Body of pancreas (tissue), 4 donors: ENCODE measurements at regions not wholly inside any gene's neighbourhood (a gene's known extent, or its start where the extent isn't known, plus 50 kb on each side); places are given as distances from the start of the nearest gene placed in this dataset.
"Not testable (repeated sequence)": the region's sequence is repeated elsewhere in the genome, so short reads cannot be mapped to it uniquely, and the experiment has no call there.

Experiments used
- ATAC-seq: fragments of 150-250 bp; one replicate; pipeline ENCODE4 v1.9.1; 2016
- DNase-seq, 4 donors: peaks; one replicate each; pipeline ENCODE4 v3.0.0-alpha.2; 2019
- H3K27ac ChIP-seq, 4 donors: fragments of 200-600 bp; sonication (generic); 1 replicate in 3 of 4; 2 replicates in 1 of 4; pipeline versions ENCODE4 v1.5.1 to v1.6.1; 2016 to 2019; ENCODE audit warnings: mild to moderate bottlenecking in 1 of 4, mixed read lengths in 1 of 4, moderate library complexity in 1 of 4
- H3K27me3 ChIP-seq, 2 donors: fragments of 200-600 bp; sonication (generic); one replicate each; pipeline ENCODE4 v1.6.0; 2016; ENCODE audit warnings: mild to moderate bottlenecking in 1 of 2
- H3K36me3 ChIP-seq, 2 donors: fragments of 200-600 bp; sonication (generic); replicated peaks in 1 of 2; 2 replicates each; pipeline ENCODE4 v1.5.1; 2016; ENCODE audit warnings: low read depth in 2 of 2; ENCODE audit not compliant: insufficient read depth in 1 of 2
- H3K4me1 ChIP-seq: fragments of 200-600 bp; sonication (generic); one replicate; pipeline ENCODE4 v1.6.0; 2016
- H3K4me3 ChIP-seq, 2 donors: fragments of 200-600 bp; sonication (generic); 1 replicate in 1 of 2; 2 replicates in 1 of 2; pipeline ENCODE4 v1.5.1; 2016 to 2019
- H3K9me3 ChIP-seq, 3 donors: fragments of 200-600 bp; sonication (generic); 1 replicate in 2 of 3; 2 replicates in 1 of 3; pipeline ENCODE4 v1.5.1; 2016
- POLR2A ChIP-seq, 3 donors: fragments of 450-650 bp; IDR thresholded peaks; one replicate each; pipeline ENCODE4 v1.6.1; 2016; ENCODE audit warnings: antibody characterized with exemption in 3 of 3, mild to moderate bottlenecking in 2 of 3
- WGBS, 2 donors: methylation state at CpG; one replicate each; pipeline ENCODE4 v1.1.5; 2017; 5-methylcytosine and 5-hydroxymethylcytosine counted together
- intact Hi-C: fragments of 100-400 bp; cut with DNase I; formaldehyde crosslinking; loops from one replicate; pipeline ENCODE4 v1.15.1; 2023
- TF ChIP-seq, protein P1 (sequence below), 7 experiments: fragments of 450-650 bp in 4 of 7; fragments of 200-600 bp in 3 of 7; sonication (generic) in 3 of 7; IDR thresholded peaks; one replicate each; pipeline ENCODE4 v1.5.1; 2016 to 2019; ENCODE audit warnings: antibody characterized with exemption in 7 of 7

DNA sequence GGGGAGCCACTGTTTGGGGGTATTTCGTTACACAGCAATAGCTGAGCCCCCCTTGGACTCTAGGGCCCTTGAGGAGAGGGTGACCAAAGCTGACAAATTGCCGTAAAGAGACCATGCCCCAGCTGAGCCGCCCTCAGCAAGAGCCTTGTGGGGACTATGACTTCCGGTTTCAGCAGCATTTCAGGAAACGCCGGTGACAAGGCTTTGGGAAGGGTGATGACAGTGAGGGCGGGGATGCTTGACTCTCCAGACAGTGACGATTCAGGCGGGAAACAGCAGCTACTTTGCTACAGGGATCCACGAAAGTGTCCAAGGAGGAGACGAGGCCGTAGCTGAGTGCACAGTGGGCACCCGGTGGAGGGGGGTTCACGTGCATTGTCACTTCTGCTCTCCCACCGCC lies 360.8 kb downstream of the C16orf95 start:
- DNase-seq: no peak
- H3K27me3 ChIP-seq: no peaks in the 10 kb centered on the region

DNA sequence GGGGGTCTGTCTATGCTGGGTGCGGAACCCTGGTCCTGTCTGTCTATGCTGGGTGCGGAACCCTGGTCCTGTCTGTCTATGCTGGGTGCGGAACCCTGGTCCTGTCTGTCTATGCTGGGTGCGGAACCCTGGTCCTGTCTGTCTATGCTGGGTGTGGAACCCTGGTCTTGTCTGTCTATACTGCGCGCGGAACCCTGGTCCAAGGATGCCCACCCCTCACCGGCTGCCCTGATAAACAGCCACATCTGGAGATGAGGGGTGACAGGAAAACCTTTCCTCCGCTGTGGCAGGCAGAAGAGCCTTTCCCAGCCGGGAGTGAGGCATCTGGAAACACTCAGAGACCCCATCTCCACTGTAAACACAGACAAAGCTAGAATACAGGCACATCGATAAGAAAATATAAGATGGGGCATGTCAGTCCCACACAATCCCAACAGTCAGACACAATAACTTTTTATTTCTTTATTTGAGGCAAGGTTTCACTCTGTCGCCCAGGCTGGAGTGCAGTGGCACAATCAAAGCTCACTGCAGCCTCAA lies 359.5 kb downstream of the C16orf95 start:
- DNase-seq, ATAC-seq, H3K9me3 ChIP-seq, intact Hi-C loops, H3K27ac ChIP-seq, H3K27me3 ChIP-seq, H3K4me3 ChIP-seq, H3K4me1 ChIP-seq, H3K36me3 ChIP-seq: not testable (repeated sequence)
- 66 to 76% methylated on average over 8 to 12 of the region's 12 CpGs for WGBS, 2 donors

More for the DNA sequence above, 360.8 kb downstream of the C16orf95 start:
- TF ChIP-seq POLR2A (IDR thresholded peaks at IDR 0.05): no peak
- TF ChIP-seq, protein P1, sequence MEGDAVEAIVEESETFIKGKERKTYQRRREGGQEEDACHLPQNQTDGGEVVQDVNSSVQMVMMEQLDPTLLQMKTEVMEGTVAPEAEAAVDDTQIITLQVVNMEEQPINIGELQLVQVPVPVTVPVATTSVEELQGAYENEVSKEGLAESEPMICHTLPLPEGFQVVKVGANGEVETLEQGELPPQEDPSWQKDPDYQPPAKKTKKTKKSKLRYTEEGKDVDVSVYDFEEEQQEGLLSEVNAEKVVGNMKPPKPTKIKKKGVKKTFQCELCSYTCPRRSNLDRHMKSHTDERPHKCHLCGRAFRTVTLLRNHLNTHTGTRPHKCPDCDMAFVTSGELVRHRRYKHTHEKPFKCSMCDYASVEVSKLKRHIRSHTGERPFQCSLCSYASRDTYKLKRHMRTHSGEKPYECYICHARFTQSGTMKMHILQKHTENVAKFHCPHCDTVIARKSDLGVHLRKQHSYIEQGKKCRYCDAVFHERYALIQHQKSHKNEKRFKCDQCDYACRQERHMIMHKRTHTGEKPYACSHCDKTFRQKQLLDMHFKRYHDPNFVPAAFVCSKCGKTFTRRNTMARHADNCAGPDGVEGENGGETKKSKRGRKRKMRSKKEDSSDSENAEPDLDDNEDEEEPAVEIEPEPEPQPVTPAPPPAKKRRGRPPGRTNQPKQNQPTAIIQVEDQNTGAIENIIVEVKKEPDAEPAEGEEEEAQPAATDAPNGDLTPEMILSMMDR (IDR thresholded peaks at IDR 0.05): no peak
- Histone ChIP-seq H3K9me3 (no peaks in the 10 kb centered on the region), H3K36me3 (no peaks in the 10 kb centered on the region), H3K27ac (no peak overlapping the region), H3K4me3 (no peak overlapping the region), H3K4me1 (no peaks in the 10 kb centered on the region)
- intact Hi-C loops: no loop called here
- 48 to 63% methylated on average over 13 to 15 of the region's 15 CpGs for WGBS, 2 donors
- no peak for ATAC-seq

DNA sequence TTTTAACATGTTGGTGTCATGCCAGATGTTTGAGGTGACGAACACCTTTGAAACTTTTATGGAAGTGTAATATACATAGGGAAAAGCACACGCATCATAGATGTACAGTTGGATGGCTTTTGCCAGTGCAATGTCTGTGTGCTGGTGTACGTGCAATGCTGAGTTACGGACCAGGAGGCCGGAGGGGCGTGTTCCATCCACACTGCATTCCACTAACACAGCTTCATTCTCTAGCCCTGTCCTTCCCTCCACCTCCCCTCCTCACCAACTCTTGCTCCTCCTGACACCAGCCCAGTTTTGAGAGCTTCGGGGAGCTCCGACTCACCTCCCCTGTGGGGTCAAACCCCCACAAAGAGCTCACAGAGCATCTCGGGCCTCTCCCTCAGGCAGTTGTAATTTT lies 358.8 kb downstream of the C16orf95 start:
- DNase-seq (no peak), ATAC-seq (no peak)
- Histone ChIP-seq H3K27ac (no peak overlapping the region), H3K4me3 (no peak overlapping the region), H3K4me1 (no peaks in the 10 kb centered on the region), H3K36me3 (no peaks in the 10 kb centered on the region), H3K9me3 (no peaks in the 10 kb centered on the region), H3K27me3 (no peaks in the 10 kb centered on the region)
- no peak for TF ChIP-seq POLR2A (IDR thresholded peaks at IDR 0.05)
- TF ChIP-seq, protein P1 (IDR thresholded peaks at IDR 0.05): no peak
- intact Hi-C loops: no loop called here
- WGBS, 2 donors: 68% methylated on average over 9 of the region's 9 CpGs

DNA sequence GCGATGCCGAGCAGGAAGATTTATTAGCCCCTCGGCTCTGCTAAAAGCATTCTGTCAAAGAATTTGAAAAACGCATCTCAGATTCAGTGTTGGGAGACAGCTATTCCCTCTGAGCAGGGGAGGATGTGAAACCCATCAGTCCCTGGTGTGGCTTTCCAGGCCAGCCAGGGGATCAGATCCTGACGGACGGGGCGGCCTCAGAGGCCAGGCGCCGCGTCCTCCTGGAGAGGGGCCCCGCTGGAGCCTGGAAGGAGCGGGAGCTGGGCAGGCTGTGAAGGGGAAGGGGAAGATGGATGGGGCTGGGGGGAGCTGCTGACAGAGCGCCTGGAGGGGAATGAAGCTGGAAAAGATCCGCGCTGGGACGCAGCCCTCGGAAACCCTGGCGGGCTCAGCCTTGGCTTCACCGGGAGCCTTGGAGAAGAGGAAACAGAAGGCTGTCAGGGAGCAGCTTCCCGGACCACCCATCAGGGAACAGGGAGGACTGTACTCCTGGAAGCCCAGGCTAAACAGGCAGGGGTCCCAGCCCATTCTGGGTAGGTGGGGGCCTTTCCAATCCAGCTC lies 358.0 kb downstream of the C16orf95 start:
- H3K27ac ChIP-seq: no peak overlapping the region
- H3K9me3 ChIP-seq: no peaks in the 10 kb centered on the region
- 21 to 30% methylated on average over 20 of the region's 20 CpGs for WGBS, 2 donors
- H3K4me1 ChIP-seq: no peaks in the 10 kb centered on the region
- TF ChIP-seq, protein P1 (IDR thresholded peaks at IDR 0.05): no peak
- no peak for TF ChIP-seq POLR2A (IDR thresholded peaks at IDR 0.05)
- H3K4me3 ChIP-seq: no peak overlapping the region
- intact Hi-C loops: no loop called here
- no peaks in the 10 kb centered on the region for H3K27me3 ChIP-seq
- ATAC-seq (no peak), DNase-seq (no peak)
- H3K36me3 ChIP-seq: no peaks in the 10 kb centered on the region

DNA sequence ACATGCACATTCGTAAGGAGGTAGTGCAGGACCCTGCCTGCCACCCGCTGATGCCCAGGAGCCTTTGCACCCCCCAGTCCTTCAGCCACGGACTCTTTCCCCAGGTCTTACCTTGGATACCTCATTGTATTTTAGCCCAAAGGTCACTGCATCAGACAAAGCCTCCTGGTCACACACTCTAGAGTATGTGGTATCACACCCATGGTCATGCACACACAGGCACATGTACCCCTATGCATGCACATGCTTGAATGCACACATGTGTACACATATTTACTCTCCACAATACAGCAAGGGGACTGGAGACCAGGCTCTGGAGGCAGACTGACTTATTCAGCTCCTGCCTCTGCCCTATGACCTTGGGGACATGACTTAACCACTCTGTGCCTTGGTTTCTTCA lies 357.5 kb downstream of the C16orf95 start:
- DNase-seq (no peak), ATAC-seq (no peak)
- no peaks in the 10 kb centered on the region for H3K4me1 ChIP-seq
- 47% methylated on average over 3 of the region's 3 CpGs; no CpG with 5 or more reads in 1 of the 2 donors for WGBS, 2 donors
- TF ChIP-seq, protein P1 (IDR thresholded peaks at IDR 0.05): no peak
- no peak for TF ChIP-seq POLR2A (IDR thresholded peaks at IDR 0.05)
- no peak overlapping the region for H3K27ac ChIP-seq
- intact Hi-C loops: no loop called here
- H3K27me3 ChIP-seq: no peaks in the 10 kb centered on the region
- H3K9me3 ChIP-seq: no peaks in the 10 kb centered on the region
- no peaks in the 10 kb centered on the region for H3K36me3 ChIP-seq
- no peak overlapping the region for H3K4me3 ChIP-seq
